H1 (cell line): ENCODE measurements at regions not wholly inside any gene's neighbourhood (a gene's known extent, or its start where the extent isn't known, plus 50 kb on each side); places are given as distances from the start of the nearest gene placed in this dataset.

ENCODE experiments used
- CBX5 ChIP-seq: fragments of 300-800, 300-1000 bp; sonication (generic); IDR thresholded peaks from 2 replicates; pipeline ENCODE4 v1.7.1; 2016; ENCODE audit warnings: antibody characterized with exemption, low read length, low read depth
- CBX8 ChIP-seq: fragments of 300-800, 300-1000 bp; sonication (generic); IDR thresholded peaks from 2 replicates; pipeline ENCODE4 v1.7.1; 2016; ENCODE audit warnings: low read depth, low read length, borderline replicate concordance
- CEBPB ChIP-seq: IDR thresholded peaks from 2 replicates; pipeline ENCODE4 v1.6.1; 2012; ENCODE audit warnings: low read depth, low read length
- CHD7 ChIP-seq: fragments of 300-600 bp; sonication (generic); IDR thresholded peaks from 2 replicates; pipeline ENCODE4 v1.7.1; 2012; ENCODE audit warnings: low read length, moderate library complexity, mild to moderate bottlenecking, inconsistent platforms; ENCODE audit not compliant: insufficient replicate concordance
- JUND ChIP-seq: IDR thresholded peaks from 2 replicates; pipeline ENCODE4 v1.6.1; 2011; ENCODE audit warnings: mild to moderate bottlenecking, improper control_type of control experiment, low read length
- KDM4A ChIP-seq: IDR thresholded peaks from one replicate; pipeline ENCODE4 v1.7.1; 2012; ENCODE audit warnings: low read depth, mild to moderate bottlenecking, moderate library complexity, low read length, inconsistent platforms; ENCODE audit not compliant: severe bottlenecking
- KDM5A ChIP-seq: fragments of 200-600 bp; IDR thresholded peaks from 2 replicates; pipeline ENCODE4 v1.7.1; 2012; ENCODE audit warnings: mild to moderate bottlenecking, low read length, inconsistent platforms, mixed read lengths
- SAP30 ChIP-seq: fragments of 300-600 bp; sonication (generic); IDR thresholded peaks from 2 replicates; pipeline ENCODE4 v1.7.1; 2012; ENCODE audit warnings: low read length, moderate library complexity, mild to moderate bottlenecking, inconsistent platforms; ENCODE audit not compliant: insufficient read depth, insufficient replicate concordance
- SIN3A ChIP-seq, 2 experiments: IDR thresholded peaks in 1 of 2; conservative IDR thresholded peaks in 1 of 2; 2 replicates each; pipeline ENCODE4 v1.6.1; 2011 to 2012; ENCODE audit warnings: low read length in 2 of 2, improper control_type of control experiment in 1 of 2, low read depth in 1 of 2, mild to moderate bottlenecking in 1 of 2
- SP1 ChIP-seq: IDR thresholded peaks from 2 replicates; pipeline ENCODE4 v1.6.1; 2011; ENCODE audit warnings: low read depth, low read length
- ZNF274 ChIP-seq: IDR thresholded peaks from 2 replicates; pipeline ENCODE4 v1.7.0; 2012; ENCODE audit warnings: low read length, borderline replicate concordance; ENCODE audit errors: extremely low read depth

GRCh38 chr12:105522166-105522825 is 191.8 kb downstream of the C12orf75 start (continued):
- TF ChIP-seq CHD7 (no peak), JUND (no peak), ZNF274 (no peak), KDM4A (no peak), CBX8 (no peak), KDM5A (no peak), CBX5 (no peak), SAP30 (no peak), SP1 (no peak), CEBPB (no peak), SIN3A (conservative IDR thresholded peaks at IDR 0.05 in 1 of 2, IDR thresholded peaks at IDR 0.05 in 1 of 2; ENCODE audit: low read depth in 1 of 2, low read length in 2 of 2) (no peak)
